CD14-positive monocyte (primary cell): ENCODE measurements at regions not wholly inside any gene's neighbourhood (a gene's known extent, or its start where the extent isn't known, plus 50 kb on each side); places are given as distances from the start of the nearest gene placed in this dataset.

ENCODE experiments used
- DNase-seq, 3 donors: peaks; one replicate each; pipeline ENCODE4 v3.0.0-alpha.2; 2011 to 2022
- H2AFZ ChIP-seq: 2 replicates; pipeline ENCODE4 v1.6.0; 2012; ENCODE audit warnings: mild to moderate bottlenecking, low read depth, low read length, inconsistent platforms; ENCODE audit not compliant: insufficient read depth, poor library complexity, severe bottlenecking
- H3K27ac ChIP-seq, 2 donors: 1 replicate in 1 of 2; 2 replicates in 1 of 2; pipeline ENCODE4 v1.5.1; 2012 to 2013; ENCODE audit warnings: low read length in 2 of 2, control low read depth in 1 of 2, inconsistent platforms in 1 of 2, low read depth in 1 of 2, mild to moderate bottlenecking in 1 of 2
- H3K27me3 ChIP-seq, 2 donors: one replicate each; pipeline versions ENCODE4 v1.6.0 to v1.6.1; 2011 to 2013; ENCODE audit warnings: low read length in 2 of 2; ENCODE audit not compliant: control insufficient read depth in 2 of 2, insufficient read depth in 2 of 2
- H3K36me3 ChIP-seq, 2 donors: replicated peaks in 1 of 2; 1 replicate in 1 of 2; 2 replicates in 1 of 2; pipeline versions ENCODE4 v1.5.1 to v1.6.1; 2012 to 2013; ENCODE audit warnings: low read length in 2 of 2, control low read depth in 1 of 2, inconsistent platforms in 1 of 2, mild to moderate bottlenecking in 1 of 2; ENCODE audit not compliant: insufficient read depth in 2 of 2, control insufficient read depth in 1 of 2
- H3K4me1 ChIP-seq, 2 donors: 1 replicate in 1 of 2; 2 replicates in 1 of 2; pipeline versions ENCODE4 v1.5.1 to v1.6.1; 2012 to 2013; ENCODE audit warnings: low read length in 2 of 2, control low read depth in 1 of 2, inconsistent platforms in 1 of 2, mild to moderate bottlenecking in 1 of 2, moderate library complexity in 1 of 2; ENCODE audit not compliant: insufficient read depth in 2 of 2, control insufficient read depth in 1 of 2
- H3K4me2 ChIP-seq: replicated peaks from 2 replicates; pipeline ENCODE3; 2012; ENCODE audit warnings: low read length, moderate library complexity, mild to moderate bottlenecking; ENCODE audit not compliant: poor library complexity, severe bottlenecking; ENCODE audit errors: extremely low read depth
- H3K4me3 ChIP-seq, 3 experiments: fragments of 200-600 bp in 1 of 3; sonication (generic) in 1 of 3; replicated peaks in 1 of 3; 1 replicate in 2 of 3; 2 replicates in 1 of 3; pipeline ENCODE4 v1.5.1; 2011 to 2013; ENCODE audit warnings: low read length in 3 of 3, mild to moderate bottlenecking in 3 of 3, control low read depth in 2 of 3, low read depth in 2 of 3, inconsistent platforms in 1 of 3, moderate library complexity in 1 of 3
- H3K79me2 ChIP-seq: 2 replicates; pipeline ENCODE4 v1.6.0; 2012; ENCODE audit warnings: mild to moderate bottlenecking, control low read depth, inconsistent platforms, low read length, moderate library complexity; ENCODE audit not compliant: insufficient read depth
- H3K9ac ChIP-seq: 2 replicates; pipeline ENCODE4 v1.6.0; 2017; ENCODE audit warnings: low read length, mild to moderate bottlenecking; ENCODE audit not compliant: insufficient read depth, poor library complexity, severe bottlenecking
- H3K9me3 ChIP-seq, 2 donors: replicated peaks in 1 of 2; 1 replicate in 1 of 2; 2 replicates in 1 of 2; pipeline versions ENCODE4 v1.5.1 to v1.6.1; 2012 to 2013; ENCODE audit warnings: low read length in 2 of 2, control low read depth in 1 of 2; ENCODE audit not compliant: control insufficient read depth in 1 of 2, insufficient read depth in 1 of 2
- H4K20me1 ChIP-seq: 2 replicates; pipeline ENCODE4 v1.6.0; 2012; ENCODE audit warnings: mild to moderate bottlenecking, low read length, control low read depth, moderate library complexity; ENCODE audit not compliant: insufficient read depth
- H3K27ac Mint-ChIP-seq, 7 donors: one replicate each; pipeline ENCODE4 v1.8.0; 2020; ENCODE audit warnings: mild to moderate bottlenecking in 7 of 7, mixed read lengths in 7 of 7, moderate library complexity in 6 of 7, inconsistent platforms in 2 of 7
- H3K27me3 Mint-ChIP-seq, 3 donors: one replicate each; pipeline ENCODE4 v1.8.0; 2021 to 2022; ENCODE audit warnings: low read depth in 3 of 3, mild to moderate bottlenecking in 3 of 3, mixed read lengths in 3 of 3, moderate library complexity in 3 of 3, inconsistent platforms in 1 of 3
- H3K36me3 Mint-ChIP-seq, 2 donors: one replicate each; pipeline ENCODE4 v1.8.0; 2020; ENCODE audit warnings: mixed read lengths in 2 of 2, inconsistent platforms in 1 of 2, mild to moderate bottlenecking in 1 of 2
- H3K4me1 Mint-ChIP-seq: one replicate; pipeline ENCODE4 v1.8.0; 2020; ENCODE audit warnings: mild to moderate bottlenecking, mixed read lengths
- H3K4me3 Mint-ChIP-seq, 2 donors: one replicate each; pipeline ENCODE4 v1.8.0; 2020; ENCODE audit warnings: mild to moderate bottlenecking in 2 of 2, mixed read lengths in 2 of 2, moderate library complexity in 1 of 2
- H3K9me3 Mint-ChIP-seq, 7 donors: one replicate each; pipeline ENCODE4 v1.8.0; 2020 to 2022; ENCODE audit warnings: mixed read lengths in 7 of 7, mild to moderate bottlenecking in 6 of 7, moderate library complexity in 6 of 7, inconsistent platforms in 2 of 7
- CTCF ChIP-seq: fragments of 200-600 bp; IDR thresholded peaks from one replicate; pipeline ENCODE4 v1.8.0; 2022; ENCODE audit warnings: antibody characterized with exemption, mild to moderate bottlenecking
- WGBS: methylation state at CpG from one replicate; pipeline ENCODE4 v1.1.5; 2013; ENCODE audit warnings: missing lambda C conversion rate; ENCODE audit not compliant: insufficient coverage; 5-methylcytosine and 5-hydroxymethylcytosine counted together
- intact Hi-C, 2 donors: fragments of 100-400 bp; cut with micrococcal nuclease; formaldehyde crosslinking; loops; one replicate each; pipeline versions ENCODE4 v1.15.0 to v1.15.1; 2023

- Mint-ChIP-seq H3K36me3 (no peaks in the 10 kb centered on the region), H3K4me3 (no peak overlapping the region), H3K27ac (no peak overlapping the region), H3K4me1 (no peaks in the 10 kb centered on the region), H3K9me3 (peaks cover 0 to 2% (median 0%) of the 10 kb centered on the region in 7 donors), H3K27me3 (peaks cover 5 to 17% (median 12%) of the 10 kb centered on the region in 3 donors)
- no peak overlapping the region for H2AFZ ChIP-seq
- no peaks in the 10 kb centered on the region for H3K4me1 ChIP-seq
- intact Hi-C loops, result no loop called here
- TF ChIP-seq CTCF, result no peak
- no peaks in the 10 kb centered on the region for H4K20me1 ChIP-seq
- H3K9ac ChIP-seq, result no peak overlapping the region
- no peak for DNase-seq
- H3K27ac ChIP-seq, result no peak overlapping the region
- no peak overlapping the region for H3K4me3 ChIP-seq
- H3K4me2 ChIP-seq, result no peak overlapping the region
- peaks cover 0 to 4% of the 10 kb centered on the region in 2 donors for H3K27me3 ChIP-seq
- H3K36me3 ChIP-seq, result no peaks in the 10 kb centered on the region
- no peaks in the 10 kb centered on the region for H3K79me2 ChIP-seq
- WGBS, result no CpG with 5 or more reads among the region's 3 CpGs
- no peaks in the 10 kb centered on the region for H3K9me3 ChIP-seq
Measured at GRCh38 chr17:65307961-65308316, 170.8 kb downstream of the RGS9 start.

- no peaks in the 10 kb centered on the region for H3K36me3 Mint-ChIP-seq
- Histone ChIP-seq H3K79me2 (no peaks in the 10 kb centered on the region), H3K27me3 (peaks cover 0 to 4% of the 10 kb centered on the region in 2 donors), H3K36me3 (no peaks in the 10 kb centered on the region), H3K4me2 (no peak overlapping the region), H2AFZ (no peak overlapping the region), H3K4me1 (no peaks in the 10 kb centered on the region), H3K4me3 (no peak overlapping the region), H3K27ac (no peak overlapping the region), H3K9ac (no peak overlapping the region), H3K9me3 (no peaks in the 10 kb centered on the region), H4K20me1 (no peaks in the 10 kb centered on the region)
- H3K27me3 Mint-ChIP-seq, result peaks cover 7 to 15% (median 9%) of the 10 kb centered on the region in 3 donors
- TF ChIP-seq CTCF, result no peak
- H3K9me3 Mint-ChIP-seq, result peaks cover 0 to 2% (median 0%) of the 10 kb centered on the region in 7 donors
- WGBS, result 93% methylated on average over 7 of the region's 9 CpGs
- intact Hi-C loops, result no loop called here
- no peaks in the 10 kb centered on the region for H3K4me1 Mint-ChIP-seq
- H3K4me3 Mint-ChIP-seq, result no peak overlapping the region
- DNase-seq, result no peak
- H3K27ac Mint-ChIP-seq, result no peak overlapping the region
Measured at GRCh38 chr17:65307081-65307960, 170.2 kb downstream of the RGS9 start.
